Chondrocyte (in vitro differentiated cells): ENCODE measurements at regions not wholly inside any gene's neighbourhood (a gene's known extent, or its start where the extent isn't known, plus 50 kb on each side); places are given as distances from the start of the nearest gene placed in this dataset.

Source experiments
- DNase-seq: peaks from one replicate; pipeline ENCODE4 v3.0.0; 2021; ENCODE audit warnings: mixed read lengths, low spot score
- H3K27ac Mint-ChIP-seq: one replicate; pipeline ENCODE4 v1.8.0; 2021; ENCODE audit warnings: mild to moderate bottlenecking, moderate library complexity, mixed read lengths; ENCODE audit not compliant: unreplicated experiment
- H3K27me3 Mint-ChIP-seq: 2 replicates; pipeline ENCODE4 v1.8.0; 2021; ENCODE audit warnings: low read depth, mixed read lengths
- H3K36me3 Mint-ChIP-seq: 2 replicates; pipeline ENCODE4 v1.8.0; 2021; ENCODE audit warnings: low read depth, mixed read lengths
- H3K4me1 Mint-ChIP-seq: 2 replicates; pipeline ENCODE4 v1.8.0; 2021; ENCODE audit warnings: low read depth, mild to moderate bottlenecking, mixed read lengths
- H3K4me3 Mint-ChIP-seq: one replicate; pipeline ENCODE4 v1.8.0; 2021; ENCODE audit warnings: mild to moderate bottlenecking, moderate library complexity, mixed read lengths; ENCODE audit not compliant: unreplicated experiment
- H3K9me3 Mint-ChIP-seq: 2 replicates; pipeline ENCODE4 v1.8.0; 2021; ENCODE audit warnings: low read depth, mixed read lengths
- CTCF ChIP-seq: fragments of 200-600 bp; sonication (generic); IDR thresholded peaks from 2 replicates; pipeline ENCODE4 v1.5.0; 2021; ENCODE audit warnings: antibody characterized with exemption, mild to moderate bottlenecking, moderate library complexity

DNA sequence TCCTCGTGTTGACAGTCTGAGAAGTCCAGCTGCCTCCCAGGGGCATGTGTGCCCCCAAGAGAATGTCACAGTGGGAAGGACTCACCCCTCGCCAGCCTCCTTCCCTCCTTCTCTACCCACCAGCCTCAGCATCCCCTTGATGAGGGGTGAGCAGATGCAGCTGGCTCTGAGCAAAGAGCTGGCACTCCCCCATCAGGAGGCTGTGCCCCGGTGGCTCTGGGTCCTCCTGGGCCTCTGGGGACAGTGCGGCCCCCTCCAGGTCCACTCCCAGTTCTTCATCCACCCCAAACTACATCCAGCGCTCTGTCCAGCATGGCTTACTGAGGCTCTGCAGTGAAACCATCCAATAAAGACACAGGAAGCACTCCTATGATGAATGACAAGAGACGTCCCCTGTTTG, 210.4 kb downstream of the BRD1 start:
- H3K4me1 Mint-ChIP-seq: no peaks in the 10 kb centered on the region
- no peak overlapping the region for H3K4me3 Mint-ChIP-seq
- no peak for TF ChIP-seq CTCF
- no peak overlapping the region for H3K27ac Mint-ChIP-seq
- H3K9me3 Mint-ChIP-seq: peaks cover 13% of the 10 kb centered on the region
- H3K36me3 Mint-ChIP-seq: no peaks in the 10 kb centered on the region
- peaks cover 26% of the 10 kb centered on the region for H3K27me3 Mint-ChIP-seq
- DNase-seq: peak; percentile 57

- no peak for TF ChIP-seq CTCF
- Mint-ChIP-seq H3K27me3 (peaks cover 26% of the 10 kb centered on the region), H3K27ac (no peak overlapping the region), H3K4me3 (no peak overlapping the region), H3K9me3 (peaks cover 13% of the 10 kb centered on the region), H3K4me1 (no peaks in the 10 kb centered on the region), H3K36me3 (no peaks in the 10 kb centered on the region)
- DNase-seq: no peak
Measured at GRCh38 chr22:49616356-49617231, 211.1 kb downstream of the BRD1 start.

DNA sequence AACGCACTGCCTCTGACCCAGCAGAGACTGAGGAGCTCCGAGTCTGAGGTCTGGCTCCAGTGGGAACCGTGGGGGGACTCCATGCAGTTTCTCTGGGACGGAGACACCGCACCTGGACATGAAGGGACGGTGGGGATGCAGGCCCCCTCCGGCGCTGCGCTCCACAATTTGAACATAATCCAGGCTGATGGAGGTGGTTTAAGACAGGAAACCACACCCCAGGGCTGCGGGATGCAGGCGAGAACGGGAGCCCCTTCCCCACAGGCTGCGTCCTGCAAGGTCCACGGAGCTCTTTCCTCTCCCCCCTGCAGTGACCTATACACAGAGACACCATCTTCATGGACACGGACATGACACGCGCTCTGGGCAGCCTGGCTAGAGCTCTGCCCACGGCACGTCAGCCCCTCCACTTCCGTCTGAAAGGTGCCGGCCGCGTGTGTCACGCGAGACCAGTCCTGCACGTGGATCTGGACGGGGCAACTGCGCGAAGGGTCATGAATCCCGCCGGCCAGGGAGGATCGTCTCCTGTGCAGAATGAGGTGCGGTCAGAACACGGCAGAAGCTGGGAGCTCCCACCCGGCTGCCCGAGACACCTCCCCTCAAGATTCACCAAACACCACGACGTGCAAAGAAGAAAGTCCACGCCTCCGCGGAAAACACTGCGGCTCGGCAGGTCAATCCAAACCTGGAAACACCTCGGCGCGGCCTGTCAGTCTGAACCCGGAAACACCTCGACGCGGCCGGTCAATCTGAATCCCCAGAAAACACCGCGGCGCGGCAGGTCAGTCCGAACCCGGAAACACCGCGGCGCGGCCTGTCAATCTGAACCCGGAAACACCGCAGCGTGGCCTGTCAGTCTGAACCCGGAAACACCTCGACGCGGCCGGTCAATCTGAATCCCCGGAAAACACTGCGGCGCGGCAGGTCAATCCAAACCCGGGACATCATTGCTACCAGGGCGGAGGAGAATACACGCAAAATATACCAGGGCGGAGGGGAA, 212.4 kb downstream of the BRD1 start:
- DNase-seq: peak; percentile 87
- TF ChIP-seq CTCF: no peak
- H3K36me3 Mint-ChIP-seq: no peaks in the 10 kb centered on the region

GRCh38 chr22:49613511-49614270, 214.0 kb downstream of the BRD1 start:
- TF ChIP-seq CTCF: no peak
- no peaks in the 10 kb centered on the region for H3K36me3 Mint-ChIP-seq
- no peaks in the 10 kb centered on the region for H3K4me1 Mint-ChIP-seq

More for the DNA sequence above, 212.4 kb downstream of the BRD1 start:
- peaks cover 13% of the 10 kb centered on the region for H3K9me3 Mint-ChIP-seq
- no peak overlapping the region for H3K27ac Mint-ChIP-seq
- no peak overlapping the region for H3K4me3 Mint-ChIP-seq
- no peaks in the 10 kb centered on the region for H3K4me1 Mint-ChIP-seq
- peaks cover 18% of the 10 kb centered on the region for H3K27me3 Mint-ChIP-seq

More at GRCh38 chr22:49613511-49614270, 214.0 kb downstream of the BRD1 start:
- no peak overlapping the region for H3K4me3 Mint-ChIP-seq
- no peak overlapping the region for H3K27ac Mint-ChIP-seq
- H3K27me3 Mint-ChIP-seq: peaks cover 6% of the 10 kb centered on the region
- peaks cover 13% of the 10 kb centered on the region for H3K9me3 Mint-ChIP-seq
- no peak for DNase-seq
